Fibroblast of lung (primary cell): ENCODE measurements at regions not wholly inside any gene's neighbourhood (a gene's known extent, or its start where the extent isn't known, plus 50 kb on each side); places are given as distances from the start of the nearest gene placed in this dataset.

Source experiments
- EZH2 ChIP-seq: IDR thresholded peaks from 2 replicates; pipeline ENCODE4 v1.5.1; 2012; ENCODE audit warnings: low read length, control low read depth, mild to moderate bottlenecking; ENCODE audit errors: missing control alignments
- TF ChIP-seq, protein P1 (sequence below), 2 donors: IDR thresholded peaks in 1 of 2; conservative IDR thresholded peaks in 1 of 2; 1 replicate in 1 of 2; 2 replicates in 1 of 2; pipeline ENCODE4 v1.5.1; 2011 to 2012; ENCODE audit warnings: low read length in 2 of 2, control low read depth in 1 of 2, inconsistent platforms in 1 of 2, low read depth in 1 of 2, mild to moderate bottlenecking in 1 of 2

DNA sequence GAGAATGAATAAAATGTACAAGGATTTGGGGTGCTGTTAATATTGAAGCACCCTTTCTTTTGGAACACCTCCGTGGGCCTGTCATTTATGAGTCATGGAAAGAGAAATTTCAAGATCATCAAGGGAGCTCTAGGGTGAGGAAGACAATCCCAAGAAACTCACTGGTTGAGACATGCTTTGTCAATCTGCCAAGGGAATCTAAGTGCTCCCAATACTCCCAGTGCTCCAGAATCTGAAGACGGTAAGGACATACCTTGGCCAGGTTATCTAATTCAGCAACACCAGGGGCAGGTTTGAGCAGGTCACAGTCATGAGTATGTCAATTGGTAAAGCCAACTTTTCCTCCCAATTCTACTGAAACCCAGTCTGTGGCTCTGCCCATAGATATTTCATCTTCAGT, 556.4 kb upstream of the CPEB2 start:
- TF ChIP-seq, protein P1, sequence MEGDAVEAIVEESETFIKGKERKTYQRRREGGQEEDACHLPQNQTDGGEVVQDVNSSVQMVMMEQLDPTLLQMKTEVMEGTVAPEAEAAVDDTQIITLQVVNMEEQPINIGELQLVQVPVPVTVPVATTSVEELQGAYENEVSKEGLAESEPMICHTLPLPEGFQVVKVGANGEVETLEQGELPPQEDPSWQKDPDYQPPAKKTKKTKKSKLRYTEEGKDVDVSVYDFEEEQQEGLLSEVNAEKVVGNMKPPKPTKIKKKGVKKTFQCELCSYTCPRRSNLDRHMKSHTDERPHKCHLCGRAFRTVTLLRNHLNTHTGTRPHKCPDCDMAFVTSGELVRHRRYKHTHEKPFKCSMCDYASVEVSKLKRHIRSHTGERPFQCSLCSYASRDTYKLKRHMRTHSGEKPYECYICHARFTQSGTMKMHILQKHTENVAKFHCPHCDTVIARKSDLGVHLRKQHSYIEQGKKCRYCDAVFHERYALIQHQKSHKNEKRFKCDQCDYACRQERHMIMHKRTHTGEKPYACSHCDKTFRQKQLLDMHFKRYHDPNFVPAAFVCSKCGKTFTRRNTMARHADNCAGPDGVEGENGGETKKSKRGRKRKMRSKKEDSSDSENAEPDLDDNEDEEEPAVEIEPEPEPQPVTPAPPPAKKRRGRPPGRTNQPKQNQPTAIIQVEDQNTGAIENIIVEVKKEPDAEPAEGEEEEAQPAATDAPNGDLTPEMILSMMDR (conservative IDR thresholded peaks at IDR 0.05 in 1 of 2, IDR thresholded peaks at IDR 0.05 in 1 of 2; ENCODE audit: low read depth in 1 of 2, low read length in 2 of 2): no peak
- TF ChIP-seq EZH2: no peak
